GM23248 (cell line): ENCODE measurements at regions not wholly inside any gene's neighbourhood (a gene's known extent, or its start where the extent isn't known, plus 50 kb on each side); places are given as distances from the start of the nearest gene placed in this dataset.

Experiments used
- EZH2 ChIP-seq: fragments of 200-600 bp; sonication (generic); IDR thresholded peaks from 2 replicates; pipeline ENCODE4 v1.6.1; 2018; ENCODE audit warnings: antibody characterized with exemption, mild to moderate bottlenecking; ENCODE audit not compliant: insufficient read depth, poor library complexity, severe bottlenecking
- EZH2phosphoT487 ChIP-seq: fragments of 200-600 bp; sonication (generic); IDR thresholded peaks from 2 replicates; pipeline ENCODE4 v1.6.1; 2018; ENCODE audit warnings: antibody characterized with exemption, moderate library complexity, mild to moderate bottlenecking, low read depth; ENCODE audit not compliant: insufficient read depth

DNA sequence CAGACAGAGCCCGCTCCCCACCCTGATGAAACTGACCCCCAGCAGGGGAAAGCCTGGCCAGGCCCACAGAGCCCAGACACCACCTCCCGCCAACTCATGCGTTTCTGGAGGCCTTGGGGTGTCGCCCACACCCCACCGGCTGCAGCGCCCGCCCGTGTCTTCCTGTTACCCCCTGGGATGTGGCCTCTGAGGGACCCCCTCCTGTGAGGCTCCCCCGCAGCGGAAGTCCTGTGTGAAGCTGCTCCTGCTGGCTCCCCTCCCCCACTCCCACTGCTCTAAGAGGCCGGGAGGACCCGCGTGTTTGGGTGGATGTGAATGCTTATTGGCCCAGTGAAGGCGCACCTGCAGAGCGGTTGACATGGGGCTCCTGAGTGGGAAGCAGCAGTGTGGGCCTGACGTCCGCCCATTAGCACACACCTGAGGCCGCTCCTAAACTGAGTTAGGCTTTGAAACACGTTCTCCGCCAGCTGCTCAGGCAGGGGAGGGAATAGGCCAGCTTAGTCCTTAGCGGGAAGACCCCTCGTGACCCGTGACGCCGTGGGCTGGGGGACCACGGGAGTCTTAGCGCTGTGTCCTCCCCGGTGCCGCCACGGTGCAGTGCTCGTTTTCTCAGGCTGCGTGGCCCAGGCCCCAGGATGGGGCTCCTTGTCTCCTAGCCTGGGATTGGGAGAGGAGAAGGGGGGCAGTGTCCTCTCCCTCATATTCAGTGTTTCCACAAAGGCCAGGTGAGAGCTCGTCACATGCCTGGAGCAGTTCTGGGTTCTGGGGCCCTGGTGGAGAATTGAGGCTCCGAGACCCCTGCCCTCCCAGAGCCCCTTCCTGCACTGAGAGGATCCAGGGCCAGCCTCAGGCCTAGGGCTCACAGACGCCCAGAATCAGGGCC, 323.4 kb upstream of the SFSWAP start:
- TF ChIP-seq EZH2: no peak
- no peak for TF ChIP-seq EZH2phosphoT487
